K562 (cell line): ENCODE measurements at regions not wholly inside any gene's neighbourhood (a gene's known extent, or its start where the extent isn't known, plus 50 kb on each side); places are given as distances from the start of the nearest gene placed in this dataset.

Experiments used
- KAT7 ChIP-seq: sonication (generic); formaldehyde crosslinking; IDR thresholded peaks from 2 replicates; pipeline ENCODE4 v1.8.0; 2022; ENCODE audit warnings: missing genetic modification reagents, mild to moderate bottlenecking, borderline replicate concordance
- MTF1 ChIP-seq: fragments of 250-450 bp; sonication (Bioruptor Pico); IDR thresholded peaks from 2 replicates; pipeline ENCODE4 v1.9.0; 2021; ENCODE audit warnings: moderate library complexity, mild to moderate bottlenecking, inconsistent platforms, borderline replicate concordance
- TF ChIP-seq, protein P1 (sequence below): sonication (generic); formaldehyde crosslinking; IDR thresholded peaks from 2 replicates; pipeline ENCODE4 v1.8.1; 2022; ENCODE audit warnings: missing genetic modification reagents
- TF ChIP-seq, protein P2 (sequence below): sonication (generic); formaldehyde crosslinking; IDR thresholded peaks from 2 replicates; pipeline ENCODE4 v1.8.1; 2023; ENCODE audit warnings: mild to moderate bottlenecking, missing genetic modification reagents

DNA sequence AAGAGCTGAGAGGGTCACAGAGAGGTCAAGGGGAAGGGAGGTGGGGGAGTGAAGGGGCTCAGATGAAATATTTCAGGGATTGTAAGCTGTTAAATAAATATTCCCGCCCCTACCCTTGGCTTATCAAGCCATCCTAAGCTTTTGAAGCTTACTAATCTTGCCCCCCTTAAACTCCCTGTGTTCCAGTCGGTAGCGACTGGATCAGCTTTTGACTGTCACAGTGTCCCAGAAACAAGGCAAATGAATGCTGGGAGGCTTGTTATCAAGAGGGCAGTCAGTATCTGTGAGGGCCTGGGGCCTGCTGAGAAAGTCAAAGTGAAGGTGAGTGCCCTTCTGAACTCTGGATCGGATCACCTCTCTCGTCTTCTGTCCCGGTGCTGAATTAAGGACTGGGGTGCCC, 128.1 kb downstream of the DACT1 start:
- no peak for TF ChIP-seq KAT7
- TF ChIP-seq MTF1, result no peak
- TF ChIP-seq, protein P1, sequence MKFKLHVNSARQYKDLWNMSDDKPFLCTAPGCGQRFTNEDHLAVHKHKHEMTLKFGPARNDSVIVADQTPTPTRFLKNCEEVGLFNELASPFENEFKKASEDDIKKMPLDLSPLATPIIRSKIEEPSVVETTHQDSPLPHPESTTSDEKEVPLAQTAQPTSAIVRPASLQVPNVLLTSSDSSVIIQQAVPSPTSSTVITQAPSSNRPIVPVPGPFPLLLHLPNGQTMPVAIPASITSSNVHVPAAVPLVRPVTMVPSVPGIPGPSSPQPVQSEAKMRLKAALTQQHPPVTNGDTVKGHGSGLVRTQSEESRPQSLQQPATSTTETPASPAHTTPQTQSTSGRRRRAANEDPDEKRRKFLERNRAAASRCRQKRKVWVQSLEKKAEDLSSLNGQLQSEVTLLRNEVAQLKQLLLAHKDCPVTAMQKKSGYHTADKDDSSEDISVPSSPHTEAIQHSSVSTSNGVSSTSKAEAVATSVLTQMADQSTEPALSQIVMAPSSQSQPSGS, result no peak
- TF ChIP-seq, protein P2, sequence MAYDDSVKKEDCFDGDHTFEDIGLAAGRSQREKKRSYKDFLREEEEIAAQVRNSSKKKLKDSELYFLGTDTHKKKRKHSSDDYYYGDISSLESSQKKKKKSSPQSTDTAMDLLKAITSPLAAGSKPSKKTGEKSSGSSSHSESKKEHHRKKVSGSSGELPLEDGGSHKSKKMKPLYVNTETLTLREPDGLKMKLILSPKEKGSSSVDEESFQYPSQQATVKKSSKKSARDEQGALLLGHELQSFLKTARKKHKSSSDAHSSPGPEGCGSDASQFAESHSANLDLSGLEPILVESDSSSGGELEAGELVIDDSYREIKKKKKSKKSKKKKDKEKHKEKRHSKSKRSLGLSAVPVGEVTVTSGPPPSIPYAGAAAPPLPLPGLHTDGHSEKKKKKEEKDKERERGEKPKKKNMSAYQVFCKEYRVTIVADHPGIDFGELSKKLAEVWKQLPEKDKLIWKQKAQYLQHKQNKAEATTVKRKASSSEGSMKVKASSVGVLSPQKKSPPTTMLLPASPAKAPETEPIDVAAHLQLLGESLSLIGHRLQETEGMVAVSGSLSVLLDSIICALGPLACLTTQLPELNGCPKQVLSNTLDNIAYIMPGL, result no peak
